GM12878 (cell line): ENCODE measurements at regions not wholly inside any gene's neighbourhood (a gene's known extent, or its start where the extent isn't known, plus 50 kb on each side); places are given as distances from the start of the nearest gene placed in this dataset.

Experiments used
- BACH1 ChIP-seq: fragments of 450-650 bp; IDR thresholded peaks from 2 replicates; pipeline ENCODE4 v1.6.1; 2017; ENCODE audit warnings: mild to moderate bottlenecking, borderline replicate concordance
- CBX5 ChIP-seq: sonication (generic); IDR thresholded peaks from 2 replicates; pipeline ENCODE4 v1.6.1; 2016; ENCODE audit warnings: low read depth, moderate library complexity, mild to moderate bottlenecking, inconsistent platforms
- CHD4 ChIP-seq: fragments of 200-600 bp; sonication (generic); IDR thresholded peaks from 2 replicates; pipeline ENCODE4 v1.6.1; 2016; ENCODE audit warnings: mild to moderate bottlenecking
- ESRRA ChIP-seq: IDR thresholded peaks from 2 replicates; pipeline ENCODE4 v1.6.1; 2012; ENCODE audit warnings: mild to moderate bottlenecking, low read length, improper control_type of control experiment
- EZH2 ChIP-seq: IDR thresholded peaks from 2 replicates; pipeline ENCODE4 v1.6.1; 2012; ENCODE audit warnings: low read depth, mild to moderate bottlenecking, control low read depth, inconsistent platforms, low read length, borderline replicate concordance; ENCODE audit not compliant: control insufficient read depth
- HSF1 ChIP-seq: fragments of 150-350 bp; IDR thresholded peaks from 2 replicates; pipeline ENCODE4 v1.6.1; 2014; ENCODE audit warnings: mild to moderate bottlenecking, low read depth, low read length
- MAX ChIP-seq: IDR thresholded peaks from 2 replicates; pipeline ENCODE4 v1.6.1; 2012; ENCODE audit warnings: low read depth, low read length, improper control_type of control experiment
- POLR2A ChIP-seq: IDR thresholded peaks from 2 replicates; pipeline ENCODE4 v1.6.1; 2011; ENCODE audit warnings: low read depth, mild to moderate bottlenecking, low read length
- POLR2AphosphoS5 ChIP-seq: IDR thresholded peaks from 2 replicates; pipeline ENCODE4 v1.6.1; 2011; ENCODE audit warnings: mild to moderate bottlenecking, low read length, inconsistent platforms
- POU2F2 ChIP-seq: IDR thresholded peaks from 3 replicates; pipeline ENCODE4 v1.6.1; 2011; ENCODE audit warnings: low read depth, mild to moderate bottlenecking, low read length, borderline replicate concordance
- TCF7 ChIP-seq: IDR thresholded peaks from 2 replicates; pipeline ENCODE4 v1.6.1; 2014; ENCODE audit warnings: antibody characterized with exemption, borderline replicate concordance
- TF ChIP-seq, protein P1 (sequence below), 3 experiments: IDR thresholded peaks in 2 of 3; conservative IDR thresholded peaks in 1 of 3; 2 replicates each; pipeline ENCODE4 v1.5.1; 2011; ENCODE audit warnings: low read depth in 3 of 3, low read length in 3 of 3, mild to moderate bottlenecking in 3 of 3, control low read depth in 2 of 3, moderate library complexity in 2 of 3, inconsistent platforms in 1 of 3, mixed read lengths in 1 of 3; ENCODE audit not compliant: control insufficient read depth in 2 of 3, insufficient read depth in 1 of 3; ENCODE audit errors: extremely low read depth in 1 of 3

GRCh38 chr1:60866917-60867531, 215.3 kb upstream of the NFIA start:
- TF ChIP-seq, protein P1, sequence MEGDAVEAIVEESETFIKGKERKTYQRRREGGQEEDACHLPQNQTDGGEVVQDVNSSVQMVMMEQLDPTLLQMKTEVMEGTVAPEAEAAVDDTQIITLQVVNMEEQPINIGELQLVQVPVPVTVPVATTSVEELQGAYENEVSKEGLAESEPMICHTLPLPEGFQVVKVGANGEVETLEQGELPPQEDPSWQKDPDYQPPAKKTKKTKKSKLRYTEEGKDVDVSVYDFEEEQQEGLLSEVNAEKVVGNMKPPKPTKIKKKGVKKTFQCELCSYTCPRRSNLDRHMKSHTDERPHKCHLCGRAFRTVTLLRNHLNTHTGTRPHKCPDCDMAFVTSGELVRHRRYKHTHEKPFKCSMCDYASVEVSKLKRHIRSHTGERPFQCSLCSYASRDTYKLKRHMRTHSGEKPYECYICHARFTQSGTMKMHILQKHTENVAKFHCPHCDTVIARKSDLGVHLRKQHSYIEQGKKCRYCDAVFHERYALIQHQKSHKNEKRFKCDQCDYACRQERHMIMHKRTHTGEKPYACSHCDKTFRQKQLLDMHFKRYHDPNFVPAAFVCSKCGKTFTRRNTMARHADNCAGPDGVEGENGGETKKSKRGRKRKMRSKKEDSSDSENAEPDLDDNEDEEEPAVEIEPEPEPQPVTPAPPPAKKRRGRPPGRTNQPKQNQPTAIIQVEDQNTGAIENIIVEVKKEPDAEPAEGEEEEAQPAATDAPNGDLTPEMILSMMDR (IDR thresholded peaks at IDR 0.05 in 2 of 3, conservative IDR thresholded peaks at IDR 0.05 in 1 of 3; ENCODE audit: control insufficient read depth in 2 of 3, extremely low read depth in 1 of 3, insufficient read depth in 1 of 3, low read depth in 3 of 3, low read length in 3 of 3), result no peak
- TF ChIP-seq POLR2A (no peak), ESRRA (no peak), EZH2 (no peak), CBX5 (no peak), POLR2AphosphoS5 (no peak), TCF7 (no peak), HSF1 (no peak), MAX (no peak), CHD4 (no peak), POU2F2 (no peak), BACH1 (no peak)
